AG04450 (cell line): ENCODE measurements at regions not wholly inside any gene's neighbourhood (a gene's known extent, or its start where the extent isn't known, plus 50 kb on each side); places are given as distances from the start of the nearest gene placed in this dataset.

Experiments
- CTCF ChIA-PET: fragments of 300-600, 350-600 bp; formaldehyde crosslinking; extraction: SDS; loops from one replicate; lab custom pipeline; 2022; ENCODE audit warnings: antibody characterized with exemption, inconsistent platforms; lab: Charles Lee
- POLR2A ChIA-PET: fragments of 350-600 bp; formaldehyde crosslinking; extraction: SDS; loops from one replicate; lab custom pipeline; 2021; ENCODE audit warnings: antibody characterized with exemption, inconsistent platforms; lab: Yijun Ruan, JAX
- DNase-seq: peaks from one replicate; pipeline ENCODE4 v3.0.0-alpha.2; 2011; ENCODE audit warnings: low read depth, low spot score
- H3K27ac ChIP-seq: one replicate; pipeline ENCODE4 v1.5.1; 2012; ENCODE audit warnings: low read depth, low read length, control low read depth
- H3K27me3 ChIP-seq: one replicate; pipeline ENCODE4 v1.6.0; 2012; ENCODE audit warnings: low read length; ENCODE audit not compliant: control insufficient read depth, insufficient read depth
- H3K4me3 ChIP-seq: 2 replicates; pipeline ENCODE4 v1.5.1; 2011; ENCODE audit warnings: mild to moderate bottlenecking, low read depth, low read length, control low read depth
- H3K9me3 ChIP-seq: 2 replicates; pipeline ENCODE4 v1.5.1; 2012; ENCODE audit warnings: low read length; ENCODE audit not compliant: control insufficient read depth, insufficient read depth
- TF ChIP-seq, protein P1 (sequence below): IDR thresholded peaks from 2 replicates; pipeline ENCODE4 v1.5.1; 2011; ENCODE audit warnings: low read depth, low read length, control low read depth, inconsistent platforms

DNA sequence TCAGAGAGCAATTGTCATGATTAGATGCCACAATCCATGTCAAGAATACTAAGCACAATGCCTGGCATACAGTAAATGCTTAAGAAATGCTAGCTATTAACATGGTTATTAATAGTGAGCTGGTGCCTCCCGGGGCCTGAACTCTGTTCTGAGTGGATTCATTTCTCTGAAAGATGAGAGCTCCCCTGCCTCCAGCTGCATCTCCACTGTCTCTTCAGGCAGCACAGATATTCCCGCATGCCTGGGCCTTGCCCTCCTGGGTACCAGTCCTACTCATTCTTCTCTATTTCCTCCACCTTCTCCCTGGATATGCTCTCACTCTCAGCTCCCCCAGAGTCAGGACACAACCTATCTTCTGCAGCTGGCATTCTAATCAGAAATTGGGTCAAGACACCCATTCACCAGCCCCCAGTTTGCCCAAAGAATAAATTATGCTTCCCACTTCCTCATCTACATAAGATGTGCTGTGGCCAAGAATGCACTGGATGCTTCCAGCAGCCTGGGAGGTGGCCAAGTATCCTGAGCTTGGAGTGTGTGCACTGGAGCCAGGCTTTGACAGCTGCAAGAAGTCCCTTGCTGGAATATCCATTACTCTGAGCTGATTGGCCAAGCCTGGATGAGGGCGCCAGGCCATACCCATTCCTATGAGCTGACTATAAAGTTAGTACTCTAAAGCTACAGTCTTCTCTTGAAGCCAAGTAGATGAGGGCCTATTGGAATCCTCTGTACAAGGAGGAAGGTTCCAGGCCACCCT is 669.0 kb downstream of the ACTL7B start:
- peak; percentile 16 for DNase-seq
- ChIA-PET CTCF (no interaction called here), POLR2A (no interaction called here)
- H3K4me3 ChIP-seq, result no peak overlapping the region
- no peaks in the 10 kb centered on the region for H3K9me3 ChIP-seq
- no peak overlapping the region for H3K27ac ChIP-seq
- H3K27me3 ChIP-seq, result no peaks in the 10 kb centered on the region
- TF ChIP-seq, protein P1, sequence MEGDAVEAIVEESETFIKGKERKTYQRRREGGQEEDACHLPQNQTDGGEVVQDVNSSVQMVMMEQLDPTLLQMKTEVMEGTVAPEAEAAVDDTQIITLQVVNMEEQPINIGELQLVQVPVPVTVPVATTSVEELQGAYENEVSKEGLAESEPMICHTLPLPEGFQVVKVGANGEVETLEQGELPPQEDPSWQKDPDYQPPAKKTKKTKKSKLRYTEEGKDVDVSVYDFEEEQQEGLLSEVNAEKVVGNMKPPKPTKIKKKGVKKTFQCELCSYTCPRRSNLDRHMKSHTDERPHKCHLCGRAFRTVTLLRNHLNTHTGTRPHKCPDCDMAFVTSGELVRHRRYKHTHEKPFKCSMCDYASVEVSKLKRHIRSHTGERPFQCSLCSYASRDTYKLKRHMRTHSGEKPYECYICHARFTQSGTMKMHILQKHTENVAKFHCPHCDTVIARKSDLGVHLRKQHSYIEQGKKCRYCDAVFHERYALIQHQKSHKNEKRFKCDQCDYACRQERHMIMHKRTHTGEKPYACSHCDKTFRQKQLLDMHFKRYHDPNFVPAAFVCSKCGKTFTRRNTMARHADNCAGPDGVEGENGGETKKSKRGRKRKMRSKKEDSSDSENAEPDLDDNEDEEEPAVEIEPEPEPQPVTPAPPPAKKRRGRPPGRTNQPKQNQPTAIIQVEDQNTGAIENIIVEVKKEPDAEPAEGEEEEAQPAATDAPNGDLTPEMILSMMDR, result no peak

DNA sequence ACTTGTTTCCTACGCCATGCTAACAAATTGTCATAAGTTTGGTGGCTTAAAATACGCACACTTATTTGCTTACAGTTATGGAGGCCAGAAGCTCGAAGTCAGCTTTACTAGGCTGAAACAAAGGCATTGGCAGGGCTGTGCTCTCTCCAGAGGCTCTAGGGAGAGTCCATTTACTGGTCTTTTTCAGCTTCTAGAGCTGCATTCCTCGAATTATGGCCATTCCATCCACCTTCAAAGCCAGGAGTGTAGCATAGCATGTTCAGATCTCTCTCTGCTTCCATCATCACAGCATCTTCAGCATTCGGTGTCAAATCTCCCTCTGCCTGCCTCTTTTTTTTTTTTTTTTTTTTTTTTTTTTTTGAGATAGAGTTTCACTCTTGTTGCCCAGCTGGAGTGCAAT is 670.2 kb downstream of the ACTL7B start:
- no peak for DNase-seq
- no peak overlapping the region for H3K27ac ChIP-seq
- H3K27me3 ChIP-seq, result no peaks in the 10 kb centered on the region
- POLR2A ChIA-PET, result no interaction called here
- TF ChIP-seq, protein P1, result no peak
- CTCF ChIA-PET, result no interaction called here
- no peaks in the 10 kb centered on the region for H3K9me3 ChIP-seq
- no peak overlapping the region for H3K4me3 ChIP-seq

DNA sequence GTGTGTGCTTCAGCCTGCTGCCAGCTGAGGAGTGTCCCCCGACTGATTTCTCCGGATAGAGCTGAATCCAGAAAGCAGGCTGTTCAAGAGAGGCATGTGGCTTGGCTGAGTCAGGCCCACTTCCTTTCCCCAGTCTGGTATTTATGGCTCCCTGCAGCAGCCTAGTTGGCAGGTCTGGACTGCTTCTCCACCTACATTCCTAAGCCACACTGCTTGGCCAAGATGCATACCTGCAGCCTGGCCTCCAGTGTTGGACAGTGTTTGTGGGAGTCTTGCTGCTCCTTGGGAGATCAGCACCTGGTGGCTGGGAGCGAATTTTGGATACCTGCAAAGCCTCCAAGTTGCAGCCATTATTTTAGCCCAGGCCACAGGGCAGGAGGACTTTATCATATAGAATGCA is 670.8 kb downstream of the ACTL7B start:
- ChIA-PET CTCF (no interaction called here), POLR2A (no interaction called here)
- Histone ChIP-seq H3K4me3 (no peak overlapping the region), H3K27me3 (no peaks in the 10 kb centered on the region), H3K9me3 (no peaks in the 10 kb centered on the region), H3K27ac (no peak overlapping the region)
- no peak for DNase-seq
- TF ChIP-seq, protein P1, result no peak

DNA sequence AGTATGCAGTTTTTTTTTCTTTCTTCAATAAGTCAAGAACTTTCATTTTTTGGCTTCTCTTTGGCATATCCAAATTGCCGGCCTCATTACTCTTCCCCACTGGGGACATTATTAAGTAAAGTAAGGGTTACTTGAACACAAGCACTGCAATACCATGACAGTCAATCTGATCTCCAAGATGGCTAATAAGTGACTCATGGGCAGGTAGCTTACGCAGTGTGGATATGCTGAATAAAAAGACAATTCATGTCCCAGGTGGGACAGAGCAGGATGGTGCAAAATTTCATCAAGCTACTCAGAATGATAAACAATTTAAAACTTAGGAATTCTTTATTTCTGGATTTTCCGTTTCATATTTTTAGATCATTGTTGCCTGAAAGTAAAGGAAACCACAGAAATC is 671.8 kb downstream of the ACTL7B start:
- TF ChIP-seq, protein P1, result no peak
- ChIA-PET POLR2A (no interaction called here), CTCF (no interaction called here)
- no peak overlapping the region for H3K27ac ChIP-seq
- no peaks in the 10 kb centered on the region for H3K27me3 ChIP-seq
- DNase-seq, result no peak
- H3K9me3 ChIP-seq, result no peaks in the 10 kb centered on the region
- no peak overlapping the region for H3K4me3 ChIP-seq

DNA sequence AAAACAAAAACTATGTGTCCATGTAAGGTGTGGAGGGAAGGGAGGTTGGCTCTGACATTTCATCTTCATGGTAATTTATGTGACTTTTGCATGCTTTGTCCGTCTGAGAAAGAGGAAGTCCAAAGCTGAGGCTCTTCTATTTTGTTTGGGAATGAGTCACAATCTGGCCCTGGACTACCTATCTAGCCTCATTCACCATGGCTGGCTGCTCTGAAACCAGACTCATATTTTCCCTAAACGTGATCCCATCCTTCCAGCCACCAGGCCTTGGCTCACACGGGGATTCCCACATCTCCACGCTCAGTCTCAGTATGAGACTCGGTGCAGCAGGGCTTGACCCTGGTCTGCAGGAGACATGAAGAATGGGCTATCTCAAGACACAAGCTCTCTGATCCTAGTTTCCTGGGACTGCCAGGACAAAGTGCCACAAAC is 672.8 kb downstream of the ACTL7B start:
- CTCF ChIA-PET, result interaction anchor here (1.4 kb wide), 1 partner anchor 700 kb away, joined by 4 read pairs; no protein-coding TSS in a partner anchor
- no peak for DNase-seq
- Histone ChIP-seq H3K27me3 (no peaks in the 10 kb centered on the region), H3K9me3 (no peaks in the 10 kb centered on the region), H3K27ac (no peak overlapping the region), H3K4me3 (no peak overlapping the region)
- TF ChIP-seq, protein P1, result no peak
- POLR2A ChIA-PET, result no interaction called here
